ENCODE measurements at regions not wholly inside any gene's neighbourhood (a gene's known extent, or its start where the extent isn't known, plus 50 kb on each side); places are given as distances from the start of the nearest gene placed in this dataset.

DNA sequence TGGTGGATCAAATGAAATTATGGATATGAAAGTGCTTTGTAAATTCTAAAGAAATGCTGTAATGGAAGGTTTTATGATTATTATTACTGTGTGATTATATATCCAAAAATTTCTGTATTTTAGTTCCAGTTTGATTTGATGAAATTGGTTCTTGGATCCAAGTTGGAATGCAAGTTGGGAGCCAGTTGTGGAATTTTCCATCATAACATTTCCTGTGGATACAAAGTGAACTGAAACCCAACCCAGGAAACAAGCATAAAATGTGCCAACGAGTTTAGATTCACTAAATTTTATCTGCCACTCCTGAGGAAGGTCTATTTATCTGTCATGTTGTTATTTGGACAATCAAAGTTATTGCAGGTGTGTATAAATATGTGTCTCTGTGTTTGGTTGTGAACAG, 131.4 kb upstream of the MDFIC start:
- intact Hi-C loops (cut with micrococcal nuclease) (no loop called here), in situ Hi-C loops (cut with MboI) (no loop called here)
- ATAC-seq (no peak), DNase-seq (ENCODE audit: extremely low read depth in 1 of 4, low spot score in 3 of 4) (no peak), FAIRE-seq (no peak)
- no peak overlapping the region for H3K4me3 ChIP-seq
- H3K9me1 ChIP-seq (ENCODE audit: control insufficient read depth, insufficient read depth, low read length), result no peaks in the 10 kb centered on the region
- no peak overlapping the region for H2AFZ ChIP-seq (ENCODE audit: low read depth, low read length)
- no peaks in the 10 kb centered on the region for H3K4me1 ChIP-seq (replicated peaks in 1 of 2; ENCODE audit: control insufficient read depth in 2 of 2, insufficient read depth in 2 of 2, low read length in 2 of 2)
- TF ChIP-seq TRIM28 (IDR thresholded peaks at IDR 0.05) (no peak), RNF2 (IDR thresholded peaks at IDR 0.05) (no peak), ZNF57 (CRISPR knock-in tag; IDR thresholded peaks at IDR 0.05) (no peak)
- H3K27ac ChIP-seq (ENCODE audit: extremely low read depth, low read depth, low read length), result no peak overlapping the region
- 0% methylated on average over 1 of the region's 1 CpG for WGBS (ENCODE audit: insufficient coverage, low coverage, missing lambda C conversion rate)
- no peaks in the 10 kb centered on the region; the same call in none of the 2 replicates for H3K9me3 ChIP-seq (replicated peaks; ENCODE audit: control insufficient read depth, insufficient read depth, low read depth, low read length)
- ChIA-PET POLR2A (no interaction called here), CTCF (ENCODE audit: low intra/inter-chr PET ratio) (interaction anchor here (0.6 kb wide), 1 partner anchor 71 kb away, joined by 4 read pairs; no protein-coding TSS in a partner anchor)
- no peaks in the 10 kb centered on the region for H3K79me2 ChIP-seq (ENCODE audit: control insufficient read depth, insufficient read depth, low read length)
- H3K36me3 ChIP-seq (ENCODE audit: control insufficient read depth, insufficient read depth, low read length), result no peaks in the 10 kb centered on the region
- no TSS peak for BruUV-seq (replicated peaks)
- H4K20me1 ChIP-seq (replicated peaks; ENCODE audit: control insufficient read depth, insufficient read depth, low read length), result no peaks in the 10 kb centered on the region
- no peak overlapping the region for H3K9ac ChIP-seq (ENCODE audit: insufficient read depth in 1 of 2, low read depth in 2 of 2, low read length in 2 of 2)
- no peak overlapping the region for H3K4me2 ChIP-seq (ENCODE audit: insufficient read depth, low read length)
- no peaks in the 10 kb centered on the region for H3K27me3 ChIP-seq (ENCODE audit: control insufficient read depth in 2 of 2, insufficient read depth in 2 of 2, low read length in 2 of 2)

DNA sequence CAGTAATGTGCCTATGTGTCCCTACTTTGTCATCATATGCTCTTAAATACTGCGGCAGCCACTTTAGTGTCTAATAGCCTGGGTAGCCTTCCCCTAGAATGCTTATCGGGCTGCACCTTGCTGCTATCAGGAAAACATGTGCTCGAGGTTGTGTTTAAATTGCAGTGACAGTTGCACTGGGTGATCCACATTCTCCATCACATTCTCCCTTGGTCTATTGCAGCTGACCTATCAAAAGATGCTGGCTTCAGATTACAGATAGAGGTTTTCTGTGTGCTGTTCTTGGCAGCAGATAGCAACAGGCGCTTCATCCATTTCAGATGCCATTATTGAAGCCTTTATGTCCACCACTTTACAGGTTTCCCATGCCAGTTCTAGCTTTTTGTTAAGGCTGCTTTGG, 130.1 kb upstream of the MDFIC start:
- H3K4me3 ChIP-seq, result no peak overlapping the region
- CTCF ChIA-PET (ENCODE audit: low intra/inter-chr PET ratio), result no interaction called here
- no peak for FAIRE-seq
- H3K27ac ChIP-seq (ENCODE audit: extremely low read depth, low read depth, low read length), result no peak overlapping the region
- WGBS (ENCODE audit: insufficient coverage, low coverage, missing lambda C conversion rate), result 0% methylated on average over 4 of the region's 4 CpGs
- H3K9me1 ChIP-seq (ENCODE audit: control insufficient read depth, insufficient read depth, low read length), result no peaks in the 10 kb centered on the region
- no peak overlapping the region for H3K4me2 ChIP-seq (ENCODE audit: insufficient read depth, low read length)
- POLR2A ChIA-PET, result no interaction called here
- H3K27me3 ChIP-seq (ENCODE audit: control insufficient read depth in 2 of 2, insufficient read depth in 2 of 2, low read length in 2 of 2), result no peaks in the 10 kb centered on the region
- no peak for DNase-seq (ENCODE audit: extremely low read depth in 1 of 4, low spot score in 3 of 4)
- no peaks in the 10 kb centered on the region; the same call in none of the 2 replicates for H3K9me3 ChIP-seq (replicated peaks; ENCODE audit: control insufficient read depth, insufficient read depth, low read depth, low read length)
- no peaks in the 10 kb centered on the region for H4K20me1 ChIP-seq (replicated peaks; ENCODE audit: control insufficient read depth, insufficient read depth, low read length)
- H3K9ac ChIP-seq (ENCODE audit: insufficient read depth in 1 of 2, low read depth in 2 of 2, low read length in 2 of 2), result no peak overlapping the region
- H2AFZ ChIP-seq (ENCODE audit: low read depth, low read length), result no peak overlapping the region
- ATAC-seq, result no peak
- no peaks in the 10 kb centered on the region for H3K79me2 ChIP-seq (ENCODE audit: control insufficient read depth, insufficient read depth, low read length)
- intact Hi-C loops (cut with micrococcal nuclease) (no loop called here), in situ Hi-C loops (cut with MboI) (no loop called here)
- H3K36me3 ChIP-seq (ENCODE audit: control insufficient read depth, insufficient read depth, low read length), result no peaks in the 10 kb centered on the region
- BruUV-seq (replicated peaks), result no TSS peak
- no peaks in the 10 kb centered on the region for H3K4me1 ChIP-seq (replicated peaks in 1 of 2; ENCODE audit: control insufficient read depth in 2 of 2, insufficient read depth in 2 of 2, low read length in 2 of 2)
- TF ChIP-seq, protein P1, sequence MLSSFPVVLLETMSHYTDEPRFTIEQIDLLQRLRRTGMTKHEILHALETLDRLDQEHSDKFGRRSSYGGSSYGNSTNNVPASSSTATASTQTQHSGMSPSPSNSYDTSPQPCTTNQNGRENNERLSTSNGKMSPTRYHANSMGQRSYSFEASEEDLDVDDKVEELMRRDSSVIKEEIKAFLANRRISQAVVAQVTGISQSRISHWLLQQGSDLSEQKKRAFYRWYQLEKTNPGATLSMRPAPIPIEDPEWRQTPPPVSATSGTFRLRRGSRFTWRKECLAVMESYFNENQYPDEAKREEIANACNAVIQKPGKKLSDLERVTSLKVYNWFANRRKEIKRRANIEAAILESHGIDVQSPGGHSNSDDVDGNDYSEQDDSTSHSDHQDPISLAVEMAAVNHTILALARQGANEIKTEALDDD (IDR thresholded peaks at IDR 0.05), result no peak
- no peak for TF ChIP-seq ZBTB8A (IDR thresholded peaks at IDR 0.05; ENCODE audit: partially characterized antibody)
- no peak for TF ChIP-seq PML (IDR thresholded peaks at IDR 0.05; ENCODE audit: low read length)
- TF ChIP-seq, protein P2, sequence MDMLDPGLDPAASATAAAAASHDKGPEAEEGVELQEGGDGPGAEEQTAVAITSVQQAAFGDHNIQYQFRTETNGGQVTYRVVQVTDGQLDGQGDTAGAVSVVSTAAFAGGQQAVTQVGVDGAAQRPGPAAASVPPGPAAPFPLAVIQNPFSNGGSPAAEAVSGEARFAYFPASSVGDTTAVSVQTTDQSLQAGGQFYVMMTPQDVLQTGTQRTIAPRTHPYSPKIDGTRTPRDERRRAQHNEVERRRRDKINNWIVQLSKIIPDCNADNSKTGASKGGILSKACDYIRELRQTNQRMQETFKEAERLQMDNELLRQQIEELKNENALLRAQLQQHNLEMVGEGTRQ (CRISPR knock-in tag; IDR thresholded peaks at IDR 0.05), result no peak
- TF ChIP-seq ZFP30 (CRISPR knock-in tag; IDR thresholded peaks at IDR 0.05; ENCODE audit: borderline replicate concordance), result no peak
- no peak for TF ChIP-seq FUS (optimal IDR thresholded peaks at IDR 0.05; ENCODE audit: low read depth, low read length)
- TF ChIP-seq SMAD2 (IDR thresholded peaks at IDR 0.05; ENCODE audit: low read depth, low read length), result no peak
- TF ChIP-seq ZNF197 (CRISPR knock-in tag; IDR thresholded peaks at IDR 0.05; ENCODE audit: low read depth), result no peak
- no peak for TF ChIP-seq NR0B1 (IDR thresholded peaks at IDR 0.05; ENCODE audit: partially characterized antibody)
- TF ChIP-seq, protein P3, sequence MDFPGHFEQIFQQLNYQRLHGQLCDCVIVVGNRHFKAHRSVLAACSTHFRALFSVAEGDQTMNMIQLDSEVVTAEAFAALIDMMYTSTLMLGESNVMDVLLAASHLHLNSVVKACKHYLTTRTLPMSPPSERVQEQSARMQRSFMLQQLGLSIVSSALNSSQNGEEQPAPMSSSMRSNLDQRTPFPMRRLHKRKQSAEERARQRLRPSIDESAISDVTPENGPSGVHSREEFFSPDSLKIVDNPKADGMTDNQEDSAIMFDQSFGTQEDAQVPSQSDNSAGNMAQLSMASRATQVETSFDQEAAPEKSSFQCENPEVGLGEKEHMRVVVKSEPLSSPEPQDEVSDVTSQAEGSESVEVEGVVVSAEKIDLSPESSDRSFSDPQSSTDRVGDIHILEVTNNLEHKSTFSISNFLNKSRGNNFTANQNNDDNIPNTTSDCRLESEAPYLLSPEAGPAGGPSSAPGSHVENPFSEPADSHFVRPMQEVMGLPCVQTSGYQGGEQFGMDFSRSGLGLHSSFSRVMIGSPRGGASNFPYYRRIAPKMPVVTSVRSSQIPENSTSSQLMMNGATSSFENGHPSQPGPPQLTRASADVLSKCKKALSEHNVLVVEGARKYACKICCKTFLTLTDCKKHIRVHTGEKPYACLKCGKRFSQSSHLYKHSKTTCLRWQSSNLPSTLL (IDR thresholded peaks at IDR 0.05), result no peak
- no peak for TF ChIP-seq E2F3 (CRISPR knock-in tag; IDR thresholded peaks at IDR 0.05)
